ENCODE measurements at regions not wholly inside any gene's neighbourhood (a gene's known extent, or its start where the extent isn't known, plus 50 kb on each side); places are given as distances from the start of the nearest gene placed in this dataset.

DNA sequence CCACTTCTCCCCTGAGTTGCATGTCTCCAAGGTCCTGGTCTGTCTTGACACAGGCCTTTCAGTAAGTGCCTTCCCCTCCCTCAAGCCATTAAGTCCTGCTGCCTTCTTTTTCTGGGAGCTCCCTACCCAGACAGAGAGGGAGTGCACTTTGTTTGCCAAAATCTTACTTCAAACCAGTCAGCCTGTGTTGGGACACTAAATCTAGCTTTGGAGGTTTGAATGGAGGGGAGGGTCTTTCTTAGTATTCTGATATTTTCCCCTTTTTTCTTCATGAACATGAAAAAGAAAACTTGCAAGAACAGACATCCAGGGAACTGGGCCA, 170.7 kb upstream of the PMEPA1 start:
- TF ChIP-seq, protein P1, sequence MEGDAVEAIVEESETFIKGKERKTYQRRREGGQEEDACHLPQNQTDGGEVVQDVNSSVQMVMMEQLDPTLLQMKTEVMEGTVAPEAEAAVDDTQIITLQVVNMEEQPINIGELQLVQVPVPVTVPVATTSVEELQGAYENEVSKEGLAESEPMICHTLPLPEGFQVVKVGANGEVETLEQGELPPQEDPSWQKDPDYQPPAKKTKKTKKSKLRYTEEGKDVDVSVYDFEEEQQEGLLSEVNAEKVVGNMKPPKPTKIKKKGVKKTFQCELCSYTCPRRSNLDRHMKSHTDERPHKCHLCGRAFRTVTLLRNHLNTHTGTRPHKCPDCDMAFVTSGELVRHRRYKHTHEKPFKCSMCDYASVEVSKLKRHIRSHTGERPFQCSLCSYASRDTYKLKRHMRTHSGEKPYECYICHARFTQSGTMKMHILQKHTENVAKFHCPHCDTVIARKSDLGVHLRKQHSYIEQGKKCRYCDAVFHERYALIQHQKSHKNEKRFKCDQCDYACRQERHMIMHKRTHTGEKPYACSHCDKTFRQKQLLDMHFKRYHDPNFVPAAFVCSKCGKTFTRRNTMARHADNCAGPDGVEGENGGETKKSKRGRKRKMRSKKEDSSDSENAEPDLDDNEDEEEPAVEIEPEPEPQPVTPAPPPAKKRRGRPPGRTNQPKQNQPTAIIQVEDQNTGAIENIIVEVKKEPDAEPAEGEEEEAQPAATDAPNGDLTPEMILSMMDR (IDR thresholded peaks at IDR 0.05): no peak
- TF ChIP-seq ZFX (IDR thresholded peaks at IDR 0.05; ENCODE audit: borderline replicate concordance): no peak

All from 22Rv1 (cell line).